K562 (cell line): ENCODE measurements at regions not wholly inside any gene's neighbourhood (a gene's known extent, or its start where the extent isn't known, plus 50 kb on each side); places are given as distances from the start of the nearest gene placed in this dataset.

Experiments
- ATAC-seq: fragments of 200-7000 bp; cut with Tn5 transposase; 3 replicates; pipeline ENCODE4 v1.9.1; 2020; ENCODE audit warnings: moderate library complexity
- BruUV-seq: library from RNA; stranded (reverse); fragments of 400-500 nt; replicated peaks from 2 replicates; lab custom pipeline; 2021; lab: Mats Ljungman, UMichigan
- CTCF ChIA-PET: fragments of 300-600 bp; formaldehyde crosslinking; extraction: SDS; loops from one replicate; lab custom pipeline; 2021; ENCODE audit warnings: low intra/inter-chr PET ratio; lab: Yijun Ruan, JAX
- POLR2A ChIA-PET: fragments of 300-600, 350-650 bp; sonication (Branson Sonifier 250); formaldehyde crosslinking; extraction: SDS; loops from one replicate; lab custom pipeline; 2021; ENCODE audit warnings: antibody characterized with exemption, inconsistent platforms; lab: Yijun Ruan, JAX
- DNase-seq, 4 experiments: peaks; one replicate each; pipeline versions ENCODE4 v3.0.0 to v3.0.0-alpha.2; 2011 to 2018; ENCODE audit warnings: low spot score in 3 of 4, mixed read lengths in 3 of 4; ENCODE audit errors: extremely low read depth in 1 of 4
- FAIRE-seq: peaks from 2 replicates; lab custom pipeline; 2011; peaks lifted over from hg19 to GRCh38; lab: Jason Lieb, UNC
- H2AFZ ChIP-seq: 2 replicates; pipeline ENCODE4 v1.6.0; 2011; ENCODE audit warnings: low read depth, low read length, control low read depth, inconsistent platforms
- H3K27ac ChIP-seq: fragments of 200-600 bp; 3 replicates; pipeline ENCODE4 v1.8.0; 2011; ENCODE audit warnings: low read depth, mild to moderate bottlenecking, control low read depth, inconsistent platforms, low read length, moderate library complexity, mixed read lengths; ENCODE audit errors: extremely low read depth
- H3K27me3 ChIP-seq, 2 experiments: fragments of 300-600 bp in 1 of 2; 2 replicates in 1 of 2; 3 replicates in 1 of 2; pipeline versions ENCODE4 v1.6.0 to v1.8.0; 2011; ENCODE audit warnings: inconsistent platforms in 2 of 2, low read length in 2 of 2, mild to moderate bottlenecking in 1 of 2, mixed read lengths in 1 of 2, moderate library complexity in 1 of 2; ENCODE audit not compliant: control insufficient read depth in 2 of 2, insufficient read depth in 2 of 2
- H3K36me3 ChIP-seq: fragments of 300-600 bp; 3 replicates; pipeline ENCODE4 v1.8.0; 2011; ENCODE audit warnings: mild to moderate bottlenecking, low read length, inconsistent platforms; ENCODE audit not compliant: control insufficient read depth, insufficient read depth
- H3K4me1 ChIP-seq, 2 experiments: fragments of 200-600 bp in 1 of 2; replicated peaks in 1 of 2; 2 replicates in 1 of 2; 3 replicates in 1 of 2; pipeline versions ENCODE4 v1.5.1 to v1.8.0; 2011; ENCODE audit warnings: inconsistent platforms in 2 of 2, low read length in 2 of 2, mild to moderate bottlenecking in 1 of 2, mixed read lengths in 1 of 2, moderate library complexity in 1 of 2; ENCODE audit not compliant: control insufficient read depth in 2 of 2, insufficient read depth in 2 of 2
- H3K4me2 ChIP-seq: 2 replicates; pipeline ENCODE4 v1.6.1; 2011; ENCODE audit warnings: low read length, control low read depth, inconsistent platforms, mixed read lengths; ENCODE audit not compliant: insufficient read depth
- H3K4me3 ChIP-seq: fragments of 200-600 bp; sonication (generic), shearing (Covaris generic); 2 replicates; pipeline ENCODE4 v1.5.1; 2016; ENCODE audit warnings: control low read depth, inconsistent platforms
- H3K79me2 ChIP-seq: fragments of 200-600 bp; 3 replicates; pipeline ENCODE4 v1.8.0; 2011; ENCODE audit warnings: low read length, inconsistent platforms; ENCODE audit not compliant: control insufficient read depth, insufficient read depth
- H3K9ac ChIP-seq, 2 experiments: 2 replicates each; pipeline versions ENCODE4 v1.6.0 to v1.6.1; 2011; ENCODE audit warnings: low read depth in 2 of 2, low read length in 2 of 2, control low read depth in 1 of 2, inconsistent platforms in 1 of 2, mild to moderate bottlenecking in 1 of 2, mixed read lengths in 1 of 2; ENCODE audit not compliant: insufficient read depth in 1 of 2
- H3K9me1 ChIP-seq: one replicate; pipeline ENCODE4 v1.6.0; 2011; ENCODE audit warnings: inconsistent platforms, mild to moderate bottlenecking, low read length, moderate library complexity; ENCODE audit not compliant: control insufficient read depth, insufficient read depth
- H3K9me3 ChIP-seq: replicated peaks from 2 replicates; pipeline ENCODE4 v1.5.1; 2011; ENCODE audit warnings: low read depth, low read length, inconsistent platforms; ENCODE audit not compliant: control insufficient read depth, insufficient read depth
- H4K20me1 ChIP-seq: replicated peaks from 2 replicates; pipeline ENCODE4 v1.6.1; 2011; ENCODE audit warnings: low read length, inconsistent platforms, mixed read lengths; ENCODE audit not compliant: control insufficient read depth, insufficient read depth
- AFF4 ChIP-seq: sonication (generic); formaldehyde crosslinking; IDR thresholded peaks from 2 replicates; pipeline ENCODE4 v1.8.0; 2023; ENCODE audit warnings: mild to moderate bottlenecking, missing genetic modification reagents
- ARID2 ChIP-seq: fragments of 450-650 bp; IDR thresholded peaks from 2 replicates; pipeline ENCODE4 v1.6.1; 2017; ENCODE audit warnings: antibody characterized with exemption, mild to moderate bottlenecking
- DACH1 ChIP-seq: fragments of 450-650 bp; IDR thresholded peaks from 2 replicates; pipeline ENCODE4 v1.6.1; 2018; ENCODE audit not compliant: partially characterized antibody
- E2F6 ChIP-seq, 2 experiments: IDR thresholded peaks; 2 replicates each; pipeline ENCODE4 v1.6.1; 2011; ENCODE audit warnings: borderline replicate concordance in 1 of 2, control low read depth in 1 of 2, low read depth in 1 of 2, low read length in 1 of 2, mild to moderate bottlenecking in 1 of 2, mixed read lengths in 1 of 2, moderate library complexity in 1 of 2; ENCODE audit not compliant: insufficient read depth in 1 of 2, insufficient read length in 1 of 2, poor library complexity in 1 of 2, severe bottlenecking in 1 of 2; ENCODE audit errors: extremely low read depth in 1 of 2
- FOXK1 ChIP-seq: sonication (generic); formaldehyde crosslinking; IDR thresholded peaks from 2 replicates; pipeline ENCODE4 v1.8.0; 2022; ENCODE audit warnings: missing genetic modification reagents, mild to moderate bottlenecking, borderline replicate concordance
- HDAC1 ChIP-seq, 2 experiments: fragments of 450-650 bp; IDR thresholded peaks; 2 replicates each; pipeline ENCODE4 v1.6.1; 2016 to 2017; ENCODE audit warnings: inconsistent platforms in 1 of 2, mild to moderate bottlenecking in 1 of 2, moderate library complexity in 1 of 2
- ILF3 ChIP-seq: fragments of 450-650 bp; IDR thresholded peaks from 2 replicates; pipeline ENCODE4 v1.6.1; 2018; ENCODE audit warnings: antibody characterized with exemption, mild to moderate bottlenecking, moderate library complexity, borderline replicate concordance
- MEF2A ChIP-seq: IDR thresholded peaks from 2 replicates; pipeline ENCODE4 v1.6.1; 2011; ENCODE audit warnings: low read depth, mild to moderate bottlenecking, low read length, moderate library complexity; ENCODE audit not compliant: control insufficient read depth
- MXD1 ChIP-seq: fragments of 250-450 bp; sonication (Bioruptor Pico); IDR thresholded peaks from 2 replicates; pipeline ENCODE4 v1.8.0; 2021; ENCODE audit warnings: borderline replicate concordance, mild to moderate bottlenecking, moderate library complexity; ENCODE audit not compliant: poor library complexity, severe bottlenecking
- RAD51 ChIP-seq: fragments of 450-650 bp; IDR thresholded peaks from 2 replicates; pipeline ENCODE4 v1.7.1; 2016; ENCODE audit warnings: low read depth, mild to moderate bottlenecking, borderline replicate concordance
- RFX5 ChIP-seq: IDR thresholded peaks from 2 replicates; pipeline ENCODE4 v1.6.1; 2011; ENCODE audit warnings: low read depth, mild to moderate bottlenecking, improper control_type of control experiment, low read length
- SIRT6 ChIP-seq: IDR thresholded peaks from one replicate; pipeline ENCODE4 v1.6.1; 2012; ENCODE audit warnings: low read depth, mild to moderate bottlenecking, control low read depth, inconsistent platforms, low read length, moderate library complexity
- TAL1 ChIP-seq: fragments of 450-650 bp; IDR thresholded peaks from 2 replicates; pipeline ENCODE4 v1.6.1; 2016; ENCODE audit warnings: mild to moderate bottlenecking
- TOE1 ChIP-seq, 2 experiments: fragments of 450-650 bp in 1 of 2; sonication (generic) in 1 of 2; formaldehyde crosslinking in 1 of 2; IDR thresholded peaks; 2 replicates each; pipeline versions ENCODE4 v1.7.1 to v1.8.0; 2016 to 2022; ENCODE audit warnings: borderline replicate concordance in 2 of 2, mild to moderate bottlenecking in 2 of 2, antibody characterized with exemption in 1 of 2, inconsistent platforms in 1 of 2, low read depth in 1 of 2, missing genetic modification reagents in 1 of 2, moderate library complexity in 1 of 2
- XRCC5 ChIP-seq: fragments of 200-400 bp; formaldehyde crosslinking; IDR thresholded peaks from 2 replicates; pipeline ENCODE4 v1.6.1; 2017; ENCODE audit warnings: low read depth, mild to moderate bottlenecking, low read length
- ZBTB2 ChIP-seq: fragments of 450-650 bp; IDR thresholded peaks from 2 replicates; pipeline ENCODE4 v1.6.1; 2016; ENCODE audit warnings: antibody characterized with exemption
- WGBS: fragments of 100-300 bp; shearing (Covaris generic); methylation state at CpG from one replicate; pipeline ENCODE4 v1.1.6; 2016; ENCODE audit warnings: low coverage, mixed read lengths; ENCODE audit not compliant: insufficient coverage; ENCODE audit errors: missing lambda C conversion rate; 5-methylcytosine and 5-hydroxymethylcytosine counted together
- in situ Hi-C: fragments of 300-500 bp; cut with MboI; formaldehyde crosslinking; loops from 4 replicates; pipeline ENCODE4 v1.15.0; 2018; ENCODE audit warnings: inconsistent platforms, mixed read lengths
- intact Hi-C: fragments of 100-400 bp; cut with micrococcal nuclease; formaldehyde crosslinking; loops from 2 replicates; pipeline ENCODE4 v1.14.2; 2022

- Histone ChIP-seq H3K9ac (no peak overlapping the region), H3K79me2 (no peaks in the 10 kb centered on the region), H3K27ac (no peak overlapping the region), H3K9me1 (no peaks in the 10 kb centered on the region), H3K4me1 (no peaks in the 10 kb centered on the region), H3K27me3 (no peaks in the 10 kb centered on the region), H3K4me3 (no peak overlapping the region), H3K9me3 (no peaks in the 10 kb centered on the region), H4K20me1 (no peaks in the 10 kb centered on the region), H3K36me3 (no peaks in the 10 kb centered on the region), H2AFZ (no peak overlapping the region), H3K4me2 (no peak overlapping the region)
- ChIA-PET CTCF (no interaction called here), POLR2A (no interaction called here)
- intact Hi-C loops, result no loop called here
- DNase-seq (no peak), FAIRE-seq (no peak), ATAC-seq (no peak)
- BruUV-seq, result no TSS peak
- in situ Hi-C loops, result no loop called here
- WGBS, result 91% methylated on average over 6 of the region's 6 CpGs
- no peak for TF ChIP-seq E2F6 (IDR thresholded peaks at IDR 0.05; ENCODE audit: borderline replicate concordance in 1 of 2, extremely low read depth in 1 of 2, insufficient read depth in 1 of 2, insufficient read length in 1 of 2, low read depth in 1 of 2, low read length in 1 of 2, poor library complexity in 1 of 2, severe bottlenecking in 1 of 2)
- no peak for TF ChIP-seq FOXK1 (CRISPR knock-in tag)
- TF ChIP-seq ILF3, result no peak
- no peak for TF ChIP-seq XRCC5
- TF ChIP-seq DACH1, result no peak
- TF ChIP-seq ARID2, result no peak
- no peak for TF ChIP-seq HDAC1 (IDR thresholded peaks at IDR 0.05)
- no peak for TF ChIP-seq TOE1 (IDR thresholded peaks at IDR 0.05; ENCODE audit: borderline replicate concordance)
- TF ChIP-seq TOE1 (CRISPR knock-in tag; IDR thresholded peaks at IDR 0.05; ENCODE audit: borderline replicate concordance, low read depth), result no peak
- no peak for TF ChIP-seq SIRT6
- TF ChIP-seq MEF2A, result no peak
- no peak for TF ChIP-seq RAD51
- TF ChIP-seq TAL1, result no peak
- no peak for TF ChIP-seq AFF4
- TF ChIP-seq MXD1 (CRISPR knock-in tag), result no peak
- TF ChIP-seq RFX5, result no peak
- no peak for TF ChIP-seq ZBTB2
Observed at GRCh38 chr15:95096651-95097050, 865.3 kb downstream of the MCTP2 start.
